Left ventricle myocardium inferior (tissue), 1 donor: ENCODE measurements at regions not wholly inside any gene's neighbourhood (a gene's known extent, or its start where the extent isn't known, plus 50 kb on each side); places are given as distances from the start of the nearest gene placed in this dataset.

ENCODE experiments used
- DNase-seq: peaks from one replicate; pipeline ENCODE4 v3.0.0-alpha.2; 2020
- H3K27ac ChIP-seq: fragments of 200-600 bp; replicated peaks from 2 replicates; pipeline ENCODE4 v1.8.0; 2021
- H3K27me3 ChIP-seq: fragments of 200-600 bp; 2 replicates; pipeline ENCODE4 v1.8.0; 2021; ENCODE audit warnings: low read depth
- H3K36me3 ChIP-seq: fragments of 200-600 bp; 2 replicates; pipeline ENCODE4 v1.8.0; 2021
- H3K4me1 ChIP-seq: fragments of 200-600 bp; 2 replicates; pipeline ENCODE4 v1.8.0; 2021
- H3K4me3 ChIP-seq: fragments of 200-600 bp; 2 replicates; pipeline ENCODE4 v1.8.0; 2021; ENCODE audit warnings: mild to moderate bottlenecking, moderate library complexity
- H3K9me3 ChIP-seq: fragments of 200-600 bp; replicated peaks from 2 replicates; pipeline ENCODE4 v1.8.0; 2021
- intact Hi-C: fragments of 100-400 bp; cut with micrococcal nuclease; formaldehyde crosslinking; loops from one replicate; pipeline ENCODE4 v1.11.0; 2022
- TF ChIP-seq, protein P1 (sequence below): fragments of 200-600 bp; IDR thresholded peaks from 2 replicates; pipeline ENCODE4 v1.8.0; 2021; ENCODE audit warnings: antibody characterized with exemption, mild to moderate bottlenecking, borderline replicate concordance
- donor health status: DM: no; HTN: yes; CAD: no; lungs with severe emphysema.

DNA sequence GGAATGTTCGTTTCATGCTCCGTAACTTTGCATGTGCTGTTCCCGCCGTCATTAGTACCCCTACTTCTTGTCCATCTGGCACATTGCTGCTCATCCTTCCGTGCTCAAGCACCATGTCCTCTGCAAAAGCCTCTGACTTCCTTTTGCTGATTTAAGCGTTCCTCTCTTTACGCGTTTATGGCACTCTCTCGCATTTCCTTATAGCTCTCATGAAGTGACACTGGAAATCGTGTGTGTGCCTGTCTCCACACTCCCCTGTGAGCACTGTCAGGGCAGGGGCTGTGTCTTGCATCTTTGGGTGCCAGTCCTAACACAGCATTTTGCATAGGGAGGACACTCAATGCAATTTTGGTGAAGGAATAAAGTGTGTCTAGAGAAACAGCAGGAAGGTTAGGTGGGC is 210.6 kb upstream of the FAT1 start:
- DNase-seq, result no peak
- Histone ChIP-seq H3K4me1 (peaks cover 8% of the 10 kb centered on the region), H3K4me3 (no peak overlapping the region), H3K36me3 (no peaks in the 10 kb centered on the region), H3K9me3 (no peaks in the 10 kb centered on the region), H3K27me3 (no peaks in the 10 kb centered on the region), H3K27ac (no peak overlapping the region)
- TF ChIP-seq, protein P1, sequence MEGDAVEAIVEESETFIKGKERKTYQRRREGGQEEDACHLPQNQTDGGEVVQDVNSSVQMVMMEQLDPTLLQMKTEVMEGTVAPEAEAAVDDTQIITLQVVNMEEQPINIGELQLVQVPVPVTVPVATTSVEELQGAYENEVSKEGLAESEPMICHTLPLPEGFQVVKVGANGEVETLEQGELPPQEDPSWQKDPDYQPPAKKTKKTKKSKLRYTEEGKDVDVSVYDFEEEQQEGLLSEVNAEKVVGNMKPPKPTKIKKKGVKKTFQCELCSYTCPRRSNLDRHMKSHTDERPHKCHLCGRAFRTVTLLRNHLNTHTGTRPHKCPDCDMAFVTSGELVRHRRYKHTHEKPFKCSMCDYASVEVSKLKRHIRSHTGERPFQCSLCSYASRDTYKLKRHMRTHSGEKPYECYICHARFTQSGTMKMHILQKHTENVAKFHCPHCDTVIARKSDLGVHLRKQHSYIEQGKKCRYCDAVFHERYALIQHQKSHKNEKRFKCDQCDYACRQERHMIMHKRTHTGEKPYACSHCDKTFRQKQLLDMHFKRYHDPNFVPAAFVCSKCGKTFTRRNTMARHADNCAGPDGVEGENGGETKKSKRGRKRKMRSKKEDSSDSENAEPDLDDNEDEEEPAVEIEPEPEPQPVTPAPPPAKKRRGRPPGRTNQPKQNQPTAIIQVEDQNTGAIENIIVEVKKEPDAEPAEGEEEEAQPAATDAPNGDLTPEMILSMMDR, result no peak
- intact Hi-C loops, result no loop called here

DNA sequence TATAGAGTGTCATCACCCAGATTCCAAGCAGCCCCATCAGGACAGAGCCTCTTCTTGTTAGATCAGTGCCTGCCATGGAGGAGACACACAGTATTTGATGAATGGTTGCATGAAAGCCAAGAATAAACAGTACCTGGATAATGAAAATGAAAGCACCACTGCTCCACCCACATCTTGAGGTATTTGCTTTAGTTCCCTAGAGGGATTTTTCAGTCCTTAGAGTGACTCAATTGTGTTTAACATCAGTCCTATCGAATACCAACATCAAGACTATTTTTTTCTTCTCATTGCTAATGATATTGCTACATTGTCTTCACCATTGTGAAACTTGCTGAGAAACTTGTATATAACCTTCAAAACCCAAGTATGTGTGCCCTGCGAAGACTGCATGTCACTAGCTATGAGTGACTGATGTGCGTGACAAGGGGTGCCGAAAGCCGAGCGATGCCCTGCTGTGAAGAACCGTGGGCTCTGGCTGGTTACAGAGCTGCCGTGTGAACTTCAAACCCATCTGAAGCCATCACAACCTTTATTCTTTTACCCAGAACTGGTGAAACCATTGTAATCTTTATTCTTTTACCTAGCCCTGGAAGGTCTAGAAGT is 211.3 kb upstream of the FAT1 start:
- H3K27ac ChIP-seq, result no peak overlapping the region
- intact Hi-C loops, result no loop called here
- no peaks in the 10 kb centered on the region for H3K9me3 ChIP-seq
- H3K4me3 ChIP-seq, result no peak overlapping the region
- no peaks in the 10 kb centered on the region for H3K27me3 ChIP-seq
- H3K4me1 ChIP-seq, result peaks cover 8% of the 10 kb centered on the region
- no peaks in the 10 kb centered on the region for H3K36me3 ChIP-seq
- TF ChIP-seq, protein P1, result no peak
- DNase-seq, result no peak

DNA sequence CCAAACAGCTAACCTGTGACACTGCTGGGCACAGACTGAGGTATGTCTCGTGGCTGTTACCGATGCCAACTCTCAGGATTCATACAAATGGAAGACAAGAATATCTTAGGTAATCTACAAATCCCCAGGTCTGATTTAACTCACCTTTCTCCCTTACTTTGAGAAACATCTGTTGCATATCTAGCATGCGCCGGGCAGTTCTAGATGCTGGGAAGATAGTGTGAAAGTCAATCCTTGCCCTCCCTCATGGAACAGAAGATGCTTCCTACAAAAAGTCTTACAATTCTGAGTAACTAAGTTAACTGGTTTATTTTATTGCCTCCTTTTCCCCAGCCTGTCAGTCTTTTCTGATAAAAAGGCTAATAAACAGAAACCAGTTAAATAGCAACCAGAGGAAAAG is 212.2 kb upstream of the FAT1 start:
- Histone ChIP-seq H3K4me3 (no peak overlapping the region), H3K27me3 (no peaks in the 10 kb centered on the region), H3K27ac (no peak overlapping the region), H3K4me1 (peaks cover 8% of the 10 kb centered on the region), H3K9me3 (no peaks in the 10 kb centered on the region), H3K36me3 (no peaks in the 10 kb centered on the region)
- TF ChIP-seq, protein P1, result no peak
- DNase-seq, result no peak
- intact Hi-C loops, result no loop called here

DNA sequence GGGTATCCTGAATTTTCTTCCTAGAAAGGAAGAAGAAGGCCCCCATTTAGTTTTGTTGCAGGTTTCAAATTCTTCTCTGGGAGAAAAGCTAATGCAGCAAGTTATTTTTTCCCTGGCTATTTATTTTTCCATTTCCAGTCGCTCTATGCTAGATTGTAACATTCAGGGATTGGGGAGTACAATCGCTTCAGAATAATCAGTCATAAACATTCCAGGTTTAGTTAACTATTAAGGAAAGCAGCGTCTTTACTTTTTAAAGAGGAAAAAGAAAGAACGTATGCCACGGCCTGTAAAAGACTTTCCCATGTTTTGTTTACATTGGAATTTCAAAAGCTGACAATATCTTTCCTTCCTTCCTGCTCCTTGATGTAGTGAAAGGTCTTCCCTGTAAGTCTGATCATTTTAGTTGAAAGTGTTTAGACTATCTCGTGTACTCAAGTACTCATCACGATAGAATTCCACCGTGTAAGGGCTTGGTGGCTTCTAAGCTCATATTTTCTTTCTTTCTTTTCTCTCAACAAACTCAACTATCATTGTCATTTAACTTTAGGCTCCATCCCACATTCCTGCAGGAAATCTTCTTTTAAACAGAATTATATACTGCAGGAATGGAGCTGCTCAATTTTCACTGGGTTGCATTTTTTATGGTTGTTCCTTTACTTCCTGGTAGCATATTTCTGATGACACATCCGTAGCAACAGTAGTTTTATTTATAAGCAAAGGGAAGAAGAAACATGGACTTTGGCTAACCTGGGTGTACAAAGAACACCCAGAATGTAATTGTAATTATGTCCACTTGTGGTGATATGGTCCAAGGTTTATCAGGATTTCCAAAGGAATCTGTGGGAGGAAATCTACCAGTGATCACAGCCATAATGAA is 213.1 kb upstream of the FAT1 start:
- peak overlapping the region; percentile 25 for H3K27ac ChIP-seq
- H3K4me3 ChIP-seq, result peak overlapping the region; percentile 1
- no peaks in the 10 kb centered on the region for H3K9me3 ChIP-seq
- no peak for DNase-seq
- no peaks in the 10 kb centered on the region for H3K36me3 ChIP-seq
- peaks cover 8% of the 10 kb centered on the region for H3K4me1 ChIP-seq
- H3K27me3 ChIP-seq, result no peaks in the 10 kb centered on the region
- intact Hi-C loops, result no loop called here
- TF ChIP-seq, protein P1, result no peak

DNA sequence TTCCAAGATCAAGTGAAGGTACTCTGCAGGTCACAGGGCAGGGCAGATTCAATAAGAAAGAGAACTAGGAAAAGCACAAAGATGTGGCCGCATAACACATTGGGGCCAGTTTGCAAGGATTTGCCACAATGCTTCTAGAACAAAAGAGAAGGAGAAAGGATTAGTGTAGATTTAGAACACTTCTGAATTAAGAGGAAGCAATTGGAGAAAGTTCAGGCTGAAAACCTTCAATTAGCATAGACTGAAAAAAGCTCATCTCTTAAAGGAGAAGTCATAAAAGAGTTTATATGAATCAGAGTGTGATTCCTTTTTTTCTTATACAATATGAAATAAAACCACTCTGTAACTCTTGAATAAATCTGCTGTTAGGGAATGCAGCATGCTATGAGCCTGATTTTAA is 215.6 kb upstream of the FAT1 start:
- Histone ChIP-seq H3K4me3 (no peak overlapping the region), H3K4me1 (peaks cover 19% of the 10 kb centered on the region), H3K27ac (no peak overlapping the region), H3K36me3 (no peaks in the 10 kb centered on the region), H3K27me3 (no peaks in the 10 kb centered on the region), H3K9me3 (no peaks in the 10 kb centered on the region)
- TF ChIP-seq, protein P1, result no peak
- DNase-seq, result no peak
- intact Hi-C loops, result no loop called here
